ENCODE measurements at regions not wholly inside any gene's neighbourhood (a gene's known extent, or its start where the extent isn't known, plus 50 kb on each side); places are given as distances from the start of the nearest gene placed in this dataset.

DNA sequence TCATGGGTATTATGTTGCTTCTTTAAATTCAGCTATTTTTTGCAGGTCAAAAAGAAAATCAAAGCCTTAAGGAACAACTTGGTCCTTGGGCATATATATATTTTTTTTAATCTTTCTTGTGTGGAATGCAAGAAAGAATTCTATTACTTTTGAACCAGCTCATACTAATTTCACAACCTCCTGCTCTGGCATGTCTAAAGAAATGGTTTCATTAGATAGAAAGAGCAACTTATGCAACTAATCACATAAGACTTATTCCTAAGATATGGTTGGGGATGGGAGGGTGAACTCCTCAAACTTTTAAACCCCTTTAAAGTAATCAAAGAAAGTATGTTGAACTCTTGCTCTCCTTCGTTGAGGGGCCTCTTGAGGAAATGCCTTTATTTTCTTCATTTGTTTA lies 114.9 kb downstream of the GMNC start:
- TF ChIP-seq POLR2AphosphoS5 (IDR thresholded peaks at IDR 0.05): no peak
- TF ChIP-seq, protein P1, sequence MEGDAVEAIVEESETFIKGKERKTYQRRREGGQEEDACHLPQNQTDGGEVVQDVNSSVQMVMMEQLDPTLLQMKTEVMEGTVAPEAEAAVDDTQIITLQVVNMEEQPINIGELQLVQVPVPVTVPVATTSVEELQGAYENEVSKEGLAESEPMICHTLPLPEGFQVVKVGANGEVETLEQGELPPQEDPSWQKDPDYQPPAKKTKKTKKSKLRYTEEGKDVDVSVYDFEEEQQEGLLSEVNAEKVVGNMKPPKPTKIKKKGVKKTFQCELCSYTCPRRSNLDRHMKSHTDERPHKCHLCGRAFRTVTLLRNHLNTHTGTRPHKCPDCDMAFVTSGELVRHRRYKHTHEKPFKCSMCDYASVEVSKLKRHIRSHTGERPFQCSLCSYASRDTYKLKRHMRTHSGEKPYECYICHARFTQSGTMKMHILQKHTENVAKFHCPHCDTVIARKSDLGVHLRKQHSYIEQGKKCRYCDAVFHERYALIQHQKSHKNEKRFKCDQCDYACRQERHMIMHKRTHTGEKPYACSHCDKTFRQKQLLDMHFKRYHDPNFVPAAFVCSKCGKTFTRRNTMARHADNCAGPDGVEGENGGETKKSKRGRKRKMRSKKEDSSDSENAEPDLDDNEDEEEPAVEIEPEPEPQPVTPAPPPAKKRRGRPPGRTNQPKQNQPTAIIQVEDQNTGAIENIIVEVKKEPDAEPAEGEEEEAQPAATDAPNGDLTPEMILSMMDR (IDR thresholded peaks at IDR 0.05): no peak
- TF ChIP-seq POLR2A (IDR thresholded peaks at IDR 0.05): no peak

Data from breast epithelium (tissue), 3 donors.